ENCODE measurements at regions not wholly inside any gene's neighbourhood (a gene's known extent, or its start where the extent isn't known, plus 50 kb on each side); places are given as distances from the start of the nearest gene placed in this dataset.

DNA sequence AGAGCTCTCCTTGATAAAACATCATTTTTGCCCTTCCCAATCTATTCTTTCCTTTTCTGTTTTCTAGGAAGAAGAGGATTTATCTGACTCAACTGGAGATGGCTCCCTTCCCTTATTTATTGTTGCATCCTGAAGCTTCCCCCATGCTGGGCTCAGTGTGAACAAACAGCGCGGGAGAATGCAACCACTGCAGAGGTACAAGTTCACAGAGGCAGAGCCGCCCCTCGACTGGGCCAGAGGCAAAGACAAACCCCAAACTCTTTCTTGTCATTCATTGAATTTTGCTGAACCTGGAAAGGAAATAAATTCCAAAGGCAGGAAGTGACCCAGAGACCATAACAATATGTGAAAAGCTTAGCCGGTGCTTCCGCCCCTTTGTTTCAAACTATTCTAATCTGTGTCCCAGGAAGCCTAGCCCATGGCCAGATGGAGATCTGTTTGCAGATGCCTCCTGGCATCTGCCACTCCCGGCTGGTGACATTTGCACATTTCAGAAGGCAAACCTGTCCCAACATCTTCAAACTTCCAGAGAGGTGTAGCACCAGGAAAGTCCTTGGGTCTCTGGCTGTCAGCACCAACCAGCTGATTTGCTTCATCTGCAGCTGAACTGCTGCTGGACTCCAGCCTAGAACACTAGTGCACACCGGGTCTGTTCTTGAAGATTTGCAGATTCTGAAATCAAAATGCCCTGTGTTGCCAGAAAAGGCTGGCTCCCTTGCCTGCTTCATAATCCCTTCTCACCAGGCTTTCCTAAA lies 79.4 kb upstream of the MAP4K3 start:
- TF ChIP-seq, protein P1, sequence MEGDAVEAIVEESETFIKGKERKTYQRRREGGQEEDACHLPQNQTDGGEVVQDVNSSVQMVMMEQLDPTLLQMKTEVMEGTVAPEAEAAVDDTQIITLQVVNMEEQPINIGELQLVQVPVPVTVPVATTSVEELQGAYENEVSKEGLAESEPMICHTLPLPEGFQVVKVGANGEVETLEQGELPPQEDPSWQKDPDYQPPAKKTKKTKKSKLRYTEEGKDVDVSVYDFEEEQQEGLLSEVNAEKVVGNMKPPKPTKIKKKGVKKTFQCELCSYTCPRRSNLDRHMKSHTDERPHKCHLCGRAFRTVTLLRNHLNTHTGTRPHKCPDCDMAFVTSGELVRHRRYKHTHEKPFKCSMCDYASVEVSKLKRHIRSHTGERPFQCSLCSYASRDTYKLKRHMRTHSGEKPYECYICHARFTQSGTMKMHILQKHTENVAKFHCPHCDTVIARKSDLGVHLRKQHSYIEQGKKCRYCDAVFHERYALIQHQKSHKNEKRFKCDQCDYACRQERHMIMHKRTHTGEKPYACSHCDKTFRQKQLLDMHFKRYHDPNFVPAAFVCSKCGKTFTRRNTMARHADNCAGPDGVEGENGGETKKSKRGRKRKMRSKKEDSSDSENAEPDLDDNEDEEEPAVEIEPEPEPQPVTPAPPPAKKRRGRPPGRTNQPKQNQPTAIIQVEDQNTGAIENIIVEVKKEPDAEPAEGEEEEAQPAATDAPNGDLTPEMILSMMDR (IDR thresholded peaks at IDR 0.05; ENCODE audit: low read depth, low read length): no peak
- peak; percentile 76 to 87 for DNase-seq (ENCODE audit: low read depth in 2 of 2)
- no peak overlapping the region for H3K4me3 ChIP-seq (replicated peaks in 1 of 2; ENCODE audit: low read depth in 2 of 2, low read length in 2 of 2)

DNA sequence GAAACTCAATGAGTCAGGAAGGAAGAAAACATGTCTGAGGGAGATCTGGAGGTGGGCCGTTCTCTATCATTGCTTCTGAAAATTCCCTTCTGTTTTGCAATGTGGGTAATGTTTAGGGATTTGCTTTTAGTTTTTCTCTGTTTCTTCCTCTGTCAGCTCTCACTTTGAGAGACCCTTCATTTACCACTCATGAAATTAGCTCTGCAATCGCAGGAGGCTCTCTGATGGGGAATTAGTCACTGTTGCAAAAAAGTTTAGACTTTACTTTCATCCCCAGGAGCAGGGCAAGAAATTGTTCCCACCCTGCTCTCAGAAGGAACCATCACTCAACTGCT lies 80.0 kb upstream of the MAP4K3 start:
- no peak overlapping the region for H3K4me3 ChIP-seq (replicated peaks in 1 of 2; ENCODE audit: low read depth in 2 of 2, low read length in 2 of 2)
- TF ChIP-seq, protein P1 (IDR thresholded peaks at IDR 0.05; ENCODE audit: low read depth, low read length): no peak
- DNase-seq (ENCODE audit: low read depth in 2 of 2): no peak

DNA sequence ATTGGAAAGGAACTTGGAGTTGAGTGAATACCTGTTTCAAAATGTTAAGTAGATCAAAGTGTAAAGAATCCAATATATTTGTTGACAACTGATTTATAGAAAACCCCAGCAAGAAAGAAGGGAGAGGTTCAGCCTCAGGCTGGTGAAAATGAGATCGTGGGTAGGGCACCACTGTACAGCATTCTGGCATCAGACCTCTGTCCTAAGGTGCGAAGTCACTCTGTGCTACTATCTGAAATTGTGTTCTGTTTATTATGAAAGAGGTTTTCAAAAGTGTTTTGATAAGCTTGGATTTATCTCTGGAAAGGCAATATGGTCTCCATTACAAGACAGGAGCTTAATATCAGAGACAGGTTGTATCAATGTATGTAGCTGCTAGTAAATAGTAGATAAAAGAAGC lies 80.5 kb upstream of the MAP4K3 start:
- H3K4me3 ChIP-seq (replicated peaks in 1 of 2; ENCODE audit: low read depth in 2 of 2, low read length in 2 of 2): no peak overlapping the region
- TF ChIP-seq, protein P1 (IDR thresholded peaks at IDR 0.05; ENCODE audit: low read depth, low read length): no peak
- no peak for DNase-seq (ENCODE audit: low read depth in 2 of 2)

- TF ChIP-seq, protein P1 (IDR thresholded peaks at IDR 0.05; ENCODE audit: low read depth, low read length): no peak
- no peak overlapping the region for H3K4me3 ChIP-seq (replicated peaks in 1 of 2; ENCODE audit: low read depth in 2 of 2, low read length in 2 of 2)
Observed at GRCh38 chr2:39519886-39520285, 82.8 kb upstream of the MAP4K3 start.

DNA sequence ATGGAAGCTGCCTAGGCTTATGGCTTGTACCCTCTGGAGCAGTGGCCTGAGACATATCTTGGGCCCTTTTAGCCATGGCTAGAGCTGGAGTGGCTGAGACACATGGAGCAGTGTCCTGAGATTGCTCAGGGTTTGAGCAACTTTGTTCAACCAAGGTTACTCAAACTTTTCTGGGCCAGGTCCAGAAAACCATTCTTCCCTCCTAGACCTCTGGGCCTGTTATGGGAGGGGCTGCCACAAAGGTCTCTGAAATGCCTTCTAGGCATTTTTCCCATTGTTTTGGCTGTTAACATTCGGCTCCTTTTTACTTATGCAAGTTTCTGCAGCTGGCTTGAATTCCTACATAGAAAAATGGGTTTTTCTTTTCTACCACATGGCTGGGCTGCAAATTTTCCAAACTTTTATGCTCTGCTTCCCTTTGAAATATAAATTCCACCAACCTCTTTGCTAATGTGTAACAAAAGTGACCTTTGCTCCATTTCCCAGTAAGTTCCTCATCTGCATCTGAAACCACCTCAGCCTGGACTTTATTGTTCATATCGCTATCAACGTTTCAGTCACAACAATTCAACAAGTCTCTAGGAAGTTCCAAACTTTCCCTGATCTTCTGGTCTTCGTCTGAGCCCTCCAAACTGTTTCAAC lies 84.9 kb upstream of the MAP4K3 start:
- no peak overlapping the region for H3K4me3 ChIP-seq (replicated peaks in 1 of 2; ENCODE audit: low read depth in 2 of 2, low read length in 2 of 2)
- TF ChIP-seq, protein P1 (IDR thresholded peaks at IDR 0.05; ENCODE audit: low read depth, low read length): no peak
- peak; percentile 63 to 67 for DNase-seq (ENCODE audit: low read depth in 2 of 2)

More at GRCh38 chr2:39519886-39520285, 82.8 kb upstream of the MAP4K3 start:
- DNase-seq (ENCODE audit: low read depth in 2 of 2): no peak

GRCh38 chr2:39522518-39522877 lies 85.4 kb upstream of the MAP4K3 start:
- TF ChIP-seq, protein P1 (IDR thresholded peaks at IDR 0.05; ENCODE audit: low read depth, low read length): no peak

More at GRCh38 chr2:39522518-39522877, 85.4 kb upstream of the MAP4K3 start:
- no peak overlapping the region for H3K4me3 ChIP-seq (replicated peaks in 1 of 2; ENCODE audit: low read depth in 2 of 2, low read length in 2 of 2)
- no peak for DNase-seq (ENCODE audit: low read depth in 2 of 2)

All from cardiac fibroblast (primary cell).